ENCODE measurements at regions not wholly inside any gene's neighbourhood (a gene's known extent, or its start where the extent isn't known, plus 50 kb on each side); places are given as distances from the start of the nearest gene placed in this dataset.

DNA sequence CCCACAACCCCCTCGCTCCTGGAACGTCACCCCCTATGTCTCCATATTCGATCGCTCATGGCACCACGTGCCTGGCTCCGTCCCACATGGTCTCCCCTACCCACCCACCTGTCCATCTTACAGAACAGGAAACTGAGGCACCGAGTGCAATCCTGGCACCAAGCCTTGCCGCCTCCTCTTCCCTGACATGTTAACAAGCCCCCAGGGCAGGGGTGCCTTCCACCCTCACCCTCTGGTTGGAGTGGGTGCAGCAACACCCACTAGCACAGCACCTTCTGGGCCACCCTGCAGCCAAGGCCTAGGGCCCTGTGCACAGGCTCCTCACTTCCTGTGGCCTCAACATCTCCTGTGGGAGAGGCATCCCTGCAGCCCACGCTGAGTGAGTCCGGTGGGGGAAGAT is 110.3 kb downstream of the RFLNA start:
- H2BK15ac ChIP-seq (ENCODE audit: low read depth, low read length), result no peak overlapping the region
- no peak overlapping the region for H2AK9ac ChIP-seq (replicated peaks; ENCODE audit: low read depth, low read length, poor library complexity)
- ChIA-PET CTCF (no interaction called here), POLR2A (ENCODE audit: unreplicated experiment) (no interaction called here)
- no peak overlapping the region for H2BK20ac ChIP-seq (ENCODE audit: low read depth, low read length)
- no peak overlapping the region for H4K8ac ChIP-seq (ENCODE audit: low read depth in 2 of 2, low read length in 2 of 2)
- H3K14ac ChIP-seq (replicated peaks; ENCODE audit: low read depth, low read length), result no peak overlapping the region
- 0 out of 2 replicates have a peak, but pooled peaks cover 6% of the 10 kb centered on the region for H3K9me1 ChIP-seq (ENCODE audit: insufficient read depth, low read length)
- H3K4ac ChIP-seq (ENCODE audit: low read depth, low read length), result no peak overlapping the region
- H3K4me3 ChIP-seq (ENCODE audit: insufficient read depth, low read depth, low read length), result no peak overlapping the region
- H3K18ac ChIP-seq (ENCODE audit: low read depth, low read length), result no peak overlapping the region
- H3K27me3 ChIP-seq (ENCODE audit: control insufficient read depth, insufficient read depth, low read length), result no peaks in the 10 kb centered on the region
- no peak overlapping the region for H2BK5ac ChIP-seq (ENCODE audit: low read depth, low read length, poor library complexity, severe bottlenecking)
- TF ChIP-seq BHLHE40 (IDR thresholded peaks at IDR 0.05; ENCODE audit: low read depth, low read length) (no peak), FOS (IDR thresholded peaks at IDR 0.05; ENCODE audit: low read depth, low read length) (no peak), RCOR1 (IDR thresholded peaks at IDR 0.05; ENCODE audit: insufficient replicate concordance, low read length) (no peak), NFE2L2 (IDR thresholded peaks at IDR 0.05; ENCODE audit: low read depth, low read length) (no peak), CEBPB (IDR thresholded peaks at IDR 0.05; ENCODE audit: low read depth, low read length) (no peak), SMC3 (IDR thresholded peaks at IDR 0.05; ENCODE audit: low read depth, low read length) (no peak), MAZ (IDR thresholded peaks at IDR 0.05; ENCODE audit: borderline replicate concordance, low read depth, low read length) (no peak), CHD1 (IDR thresholded peaks at IDR 0.05; ENCODE audit: low read depth, low read length) (no peak), MXI1 (IDR thresholded peaks at IDR 0.05; ENCODE audit: borderline replicate concordance, low read depth, low read length) (no peak), RFX5 (IDR thresholded peaks at IDR 0.05; ENCODE audit: low read depth, low read length) (no peak), POLR2A (IDR thresholded peaks at IDR 0.05; ENCODE audit: low read depth, low read length) (no peak)
- TF ChIP-seq, protein P1, sequence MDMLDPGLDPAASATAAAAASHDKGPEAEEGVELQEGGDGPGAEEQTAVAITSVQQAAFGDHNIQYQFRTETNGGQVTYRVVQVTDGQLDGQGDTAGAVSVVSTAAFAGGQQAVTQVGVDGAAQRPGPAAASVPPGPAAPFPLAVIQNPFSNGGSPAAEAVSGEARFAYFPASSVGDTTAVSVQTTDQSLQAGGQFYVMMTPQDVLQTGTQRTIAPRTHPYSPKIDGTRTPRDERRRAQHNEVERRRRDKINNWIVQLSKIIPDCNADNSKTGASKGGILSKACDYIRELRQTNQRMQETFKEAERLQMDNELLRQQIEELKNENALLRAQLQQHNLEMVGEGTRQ (IDR thresholded peaks at IDR 0.05; ENCODE audit: low read depth, low read length), result no peak
- TF ChIP-seq, protein P2, sequence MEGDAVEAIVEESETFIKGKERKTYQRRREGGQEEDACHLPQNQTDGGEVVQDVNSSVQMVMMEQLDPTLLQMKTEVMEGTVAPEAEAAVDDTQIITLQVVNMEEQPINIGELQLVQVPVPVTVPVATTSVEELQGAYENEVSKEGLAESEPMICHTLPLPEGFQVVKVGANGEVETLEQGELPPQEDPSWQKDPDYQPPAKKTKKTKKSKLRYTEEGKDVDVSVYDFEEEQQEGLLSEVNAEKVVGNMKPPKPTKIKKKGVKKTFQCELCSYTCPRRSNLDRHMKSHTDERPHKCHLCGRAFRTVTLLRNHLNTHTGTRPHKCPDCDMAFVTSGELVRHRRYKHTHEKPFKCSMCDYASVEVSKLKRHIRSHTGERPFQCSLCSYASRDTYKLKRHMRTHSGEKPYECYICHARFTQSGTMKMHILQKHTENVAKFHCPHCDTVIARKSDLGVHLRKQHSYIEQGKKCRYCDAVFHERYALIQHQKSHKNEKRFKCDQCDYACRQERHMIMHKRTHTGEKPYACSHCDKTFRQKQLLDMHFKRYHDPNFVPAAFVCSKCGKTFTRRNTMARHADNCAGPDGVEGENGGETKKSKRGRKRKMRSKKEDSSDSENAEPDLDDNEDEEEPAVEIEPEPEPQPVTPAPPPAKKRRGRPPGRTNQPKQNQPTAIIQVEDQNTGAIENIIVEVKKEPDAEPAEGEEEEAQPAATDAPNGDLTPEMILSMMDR (conservative IDR thresholded peaks at IDR 0.05; ENCODE audit: low read depth, low read length), result no peak
- TF ChIP-seq, protein P3, sequence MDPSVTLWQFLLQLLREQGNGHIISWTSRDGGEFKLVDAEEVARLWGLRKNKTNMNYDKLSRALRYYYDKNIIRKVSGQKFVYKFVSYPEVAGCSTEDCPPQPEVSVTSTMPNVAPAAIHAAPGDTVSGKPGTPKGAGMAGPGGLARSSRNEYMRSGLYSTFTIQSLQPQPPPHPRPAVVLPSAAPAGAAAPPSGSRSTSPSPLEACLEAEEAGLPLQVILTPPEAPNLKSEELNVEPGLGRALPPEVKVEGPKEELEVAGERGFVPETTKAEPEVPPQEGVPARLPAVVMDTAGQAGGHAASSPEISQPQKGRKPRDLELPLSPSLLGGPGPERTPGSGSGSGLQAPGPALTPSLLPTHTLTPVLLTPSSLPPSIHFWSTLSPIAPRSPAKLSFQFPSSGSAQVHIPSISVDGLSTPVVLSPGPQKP (IDR thresholded peaks at IDR 0.05; ENCODE audit: borderline replicate concordance, low read depth, low read length), result no peak
- no TSS peak for BruUV-seq (replicated peaks)
- no peaks in the 10 kb centered on the region for H3K9me3 ChIP-seq (ENCODE audit: control insufficient read depth, insufficient read depth, low read length)
- intact Hi-C loops (cut with micrococcal nuclease), result no loop called here
- ATAC-seq (ENCODE audit: low read depth) (no peak), DNase-seq (no peak)
- no peak overlapping the region for H2AK5ac ChIP-seq (ENCODE audit: low read depth, low read length)
- dilution Hi-C loops (cut with HindIII; ENCODE audit: low sequenced_read_pairs, unreplicated experiment), result no loop called here
- H4K5ac ChIP-seq (ENCODE audit: low read depth, low read length), result no peak overlapping the region
- H2AFZ ChIP-seq (replicated peaks; ENCODE audit: low read length, poor library complexity), result no peak overlapping the region
- whole genome bisulfite sequencing, 2 experiments (ENCODE audit: extremely low coverage in 2 of 2, insufficient read length in 1 of 2), result 88% methylated on average over 8 of the region's 10 CpGs; no CpG with 5 or more reads in 1 of the 2 experiments
- no peak overlapping the region for H4K91ac ChIP-seq (ENCODE audit: insufficient read depth, low read depth, low read length)
- H2BK120ac ChIP-seq (ENCODE audit: low read depth, low read length), result no peak overlapping the region
- H3K36me3 ChIP-seq (ENCODE audit: control insufficient read depth, insufficient read depth, low read length), result peaks cover 24% of the 10 kb centered on the region
- H3K9ac ChIP-seq (ENCODE audit: low read depth, low read length), result no peak overlapping the region
- H3K4me1 ChIP-seq (ENCODE audit: control insufficient read depth, insufficient read depth, low read length), result peaks cover 5% of the 10 kb centered on the region
- in situ Hi-C loops (cut with MboI; ENCODE audit: low sequenced_read_pairs), result no loop called here
- H3K56ac ChIP-seq (ENCODE audit: extremely low read depth, insufficient read depth, low read length), result no peak overlapping the region
- no peak overlapping the region for H3K27ac ChIP-seq (ENCODE audit: insufficient read depth, low read length)
- H3K23ac ChIP-seq (ENCODE audit: low read depth, low read length), result no peak overlapping the region
- peaks cover 17% of the 10 kb centered on the region for H4K20me1 ChIP-seq (ENCODE audit: insufficient read depth, low read length)
- H3K79me1 ChIP-seq (ENCODE audit: low read depth in 1 of 2, low read length in 2 of 2), result peaks cover 27 to 77% of the 10 kb centered on the region in 2 experiments; a peak in 3 of 4 replicates
- H3K4me2 ChIP-seq (ENCODE audit: low read depth, low read length), result no peak overlapping the region

Data from IMR-90 (cell line).